ENCODE measurements at regions not wholly inside any gene's neighbourhood (a gene's known extent, or its start where the extent isn't known, plus 50 kb on each side); places are given as distances from the start of the nearest gene placed in this dataset.

- Mint-ChIP-seq H3K4me3 (no peak overlapping the region), H3K27ac (no peak overlapping the region), H3K27me3 (peaks cover 17% of the 10 kb centered on the region), H3K36me3 (ENCODE audit: low read depth) (no peaks in the 10 kb centered on the region), H3K4me1 (no peaks in the 10 kb centered on the region), H3K9me3 (no peaks in the 10 kb centered on the region)
- ChIA-PET CTCF (no interaction called here), POLR2A (no interaction called here)
- intact Hi-C loops (cut with micrococcal nuclease) = loop anchor here (10.0 kb wide), 3 partner anchors 228 to 888 kb away; partner anchors contain the start of gene HES3
- ATAC-seq (ENCODE audit: low read depth) (no peak), DNase-seq (no peak)
- no peak for TF ChIP-seq CTCF (IDR thresholded peaks at IDR 0.05)
These were observed 475.5 kb downstream of the NPHP4 start for GRCh38 chr1:5516756-5517155.

GRCh38 chr1:5515501-5515900 is 476.7 kb downstream of the NPHP4 start:
- Mint-ChIP-seq H3K4me1 (no peaks in the 10 kb centered on the region), H3K36me3 (ENCODE audit: low read depth) (no peaks in the 10 kb centered on the region), H3K9me3 (no peaks in the 10 kb centered on the region), H3K4me3 (no peak overlapping the region), H3K27me3 (peaks cover 17% of the 10 kb centered on the region), H3K27ac (no peak overlapping the region)
- DNase-seq (no peak), ATAC-seq (ENCODE audit: low read depth) (no peak)
- TF ChIP-seq CTCF (IDR thresholded peaks at IDR 0.05) = no peak
- ChIA-PET CTCF (interaction anchor here (1.2 to 1.8 kb wide), 2 partner anchors 18 to 33 kb away, joined by 3 to 4 read pairs; no protein-coding TSS in a partner anchor), POLR2A (no interaction called here)
- intact Hi-C loops (cut with micrococcal nuclease) = loop anchor here (10.0 kb wide), 3 partner anchors 229 to 889 kb away; partner anchors contain the start of gene HES3

- H3K36me3 Mint-ChIP-seq (ENCODE audit: low read depth) = no peaks in the 10 kb centered on the region
- peak; percentile 100 for TF ChIP-seq CTCF (IDR thresholded peaks at IDR 0.05)
- intact Hi-C loops (cut with micrococcal nuclease) = loop anchor here (10.0 kb wide), 3 partner anchors 230 to 890 kb away; partner anchors contain the start of gene HES3
- ChIA-PET CTCF (interaction anchor here (1.0 to 1.8 kb wide), 7 partner anchors 8 to 461 kb away, joined by 3 to 8 read pairs (median 4); no protein-coding TSS in a partner anchor), POLR2A (no interaction called here)
- no peaks in the 10 kb centered on the region for H3K4me1 Mint-ChIP-seq
- no peak overlapping the region for H3K4me3 Mint-ChIP-seq
- DNase-seq = peak; percentile 56
- ATAC-seq (ENCODE audit: low read depth) = peak; percentile 52
- peaks cover 22% of the 10 kb centered on the region for H3K27me3 Mint-ChIP-seq
- no peaks in the 10 kb centered on the region for H3K9me3 Mint-ChIP-seq
- no peak overlapping the region for H3K27ac Mint-ChIP-seq
These were observed 477.6 kb downstream of the NPHP4 start for GRCh38 chr1:5514527-5515183.

- intact Hi-C loops (cut with micrococcal nuclease) = loop anchor here (10.0 kb wide), 3 partner anchors 231 to 891 kb away; partner anchors contain the start of gene HES3
- Mint-ChIP-seq H3K4me1 (no peaks in the 10 kb centered on the region), H3K36me3 (ENCODE audit: low read depth) (no peaks in the 10 kb centered on the region), H3K27me3 (peaks cover 17% of the 10 kb centered on the region), H3K4me3 (no peak overlapping the region), H3K27ac (no peak overlapping the region), H3K9me3 (no peaks in the 10 kb centered on the region)
- ATAC-seq (ENCODE audit: low read depth) (no peak), DNase-seq (no peak)
- no peak for TF ChIP-seq CTCF (IDR thresholded peaks at IDR 0.05)
- CTCF ChIA-PET = interaction anchor here (1.0 to 1.8 kb wide), 7 partner anchors 9 to 461 kb away, joined by 3 to 8 read pairs (median 4); no protein-coding TSS in a partner anchor
- POLR2A ChIA-PET = no interaction called here
These were observed 478.2 kb downstream of the NPHP4 start for GRCh38 chr1:5513846-5514526.

- ChIA-PET CTCF (no interaction called here), POLR2A (no interaction called here)
- ATAC-seq (ENCODE audit: low read depth) = no peak
- DNase-seq = no peak
- Mint-ChIP-seq H3K4me3 (no peak overlapping the region), H3K9me3 (no peaks in the 10 kb centered on the region), H3K36me3 (ENCODE audit: low read depth) (no peaks in the 10 kb centered on the region), H3K27ac (no peak overlapping the region), H3K27me3 (peaks cover 17% of the 10 kb centered on the region), H3K4me1 (no peaks in the 10 kb centered on the region)
- TF ChIP-seq CTCF (IDR thresholded peaks at IDR 0.05) = no peak
- intact Hi-C loops (cut with micrococcal nuclease) = loop anchor here (10.0 kb wide), 3 partner anchors 232 to 892 kb away; partner anchors contain the start of gene HES3
These were observed 479.0 kb downstream of the NPHP4 start for GRCh38 chr1:5513179-5513578.

Measured in activated B cell treated with CpG ODN at 0.5 μM for 24 hours (primary cell).